Common myeloid progenitor, CD34-positive (primary cell): ENCODE measurements at regions not wholly inside any gene's neighbourhood (a gene's known extent, or its start where the extent isn't known, plus 50 kb on each side); places are given as distances from the start of the nearest gene placed in this dataset.

Experiments used
- CTCF ChIA-PET: fragments of 350-600 bp; sonication (Branson Sonifier 250); formaldehyde crosslinking; loops from one replicate; lab custom pipeline; 2021; ENCODE audit warnings: antibody characterized with exemption; lab: Charles Lee
- POLR2A ChIA-PET: fragments of 350-600 bp; sonication (Branson Sonifier 250); formaldehyde crosslinking; loops from one replicate; lab custom pipeline; 2021; ENCODE audit warnings: antibody characterized with exemption; lab: Charles Lee
- DNase-seq, 3 donors: peaks; one replicate each; pipeline versions ENCODE4 v3.0.0 to v3.0.0-alpha.2; 2013
- H3K27ac ChIP-seq, 2 experiments: 1 replicate in 1 of 2; 2 replicates in 1 of 2; pipeline ENCODE4 v1.7.0; 2013; ENCODE audit warnings: inconsistent platforms in 2 of 2, low read length in 2 of 2, mild to moderate bottlenecking in 2 of 2, low read depth in 1 of 2, moderate library complexity in 1 of 2; ENCODE audit not compliant: severe bottlenecking in 2 of 2, insufficient read depth in 1 of 2, poor library complexity in 1 of 2
- H3K27me3 ChIP-seq, 5 experiments: replicated peaks in 2 of 5; 1 replicate in 3 of 5; 2 replicates in 2 of 5; pipeline versions ENCODE4 v1.6.1 to v1.7.0; 2013; ENCODE audit warnings: low read length in 4 of 5, mild to moderate bottlenecking in 2 of 5, moderate library complexity in 2 of 5, inconsistent platforms in 1 of 5; ENCODE audit not compliant: insufficient read depth in 5 of 5, control insufficient read depth in 4 of 5
- H3K36me3 ChIP-seq, 4 experiments: 1 replicate in 2 of 4; 2 replicates in 2 of 4; pipeline versions ENCODE4 v1.6.1 to v1.7.0; 2013; ENCODE audit warnings: low read length in 3 of 4, control low read depth in 1 of 4, mild to moderate bottlenecking in 1 of 4; ENCODE audit not compliant: control insufficient read depth in 4 of 4, insufficient read depth in 4 of 4
- H3K4me1 ChIP-seq, 4 experiments: 1 replicate in 3 of 4; 2 replicates in 1 of 4; pipeline versions ENCODE4 v1.6.1 to v1.7.1; 2013; ENCODE audit warnings: low read length in 3 of 4, mild to moderate bottlenecking in 3 of 4, control low read depth in 1 of 4, inconsistent platforms in 1 of 4, moderate library complexity in 1 of 4; ENCODE audit not compliant: control insufficient read depth in 4 of 4, insufficient read depth in 4 of 4; ENCODE audit errors: control extremely low read depth in 1 of 4
- H3K4me3 ChIP-seq, 7 experiments: 1 replicate in 4 of 7; 2 replicates in 3 of 7; pipeline versions ENCODE4 v1.5.1 to v1.7.0; 2013; ENCODE audit warnings: mild to moderate bottlenecking in 7 of 7, low read length in 6 of 7, moderate library complexity in 6 of 7, inconsistent platforms in 2 of 7, low read depth in 2 of 7, control low read depth in 1 of 7; ENCODE audit not compliant: insufficient read depth in 4 of 7, control insufficient read depth in 1 of 7; ENCODE audit errors: extremely low read depth in 1 of 7
- H3K9me3 ChIP-seq, 5 experiments: 1 replicate in 4 of 5; 2 replicates in 1 of 5; pipeline versions ENCODE4 v1.6.1 to v1.7.1; 2013; ENCODE audit warnings: low read length in 4 of 5, mild to moderate bottlenecking in 2 of 5, inconsistent platforms in 1 of 5, low read depth in 1 of 5, moderate library complexity in 1 of 5; ENCODE audit not compliant: control insufficient read depth in 4 of 5, insufficient read depth in 2 of 5; ENCODE audit errors: control extremely low read depth in 1 of 5
- WGBS: methylation state at CpG from one replicate; pipeline ENCODE4 v1.1.5; 2013; ENCODE audit not compliant: insufficient coverage; 5-methylcytosine and 5-hydroxymethylcytosine counted together

DNA sequence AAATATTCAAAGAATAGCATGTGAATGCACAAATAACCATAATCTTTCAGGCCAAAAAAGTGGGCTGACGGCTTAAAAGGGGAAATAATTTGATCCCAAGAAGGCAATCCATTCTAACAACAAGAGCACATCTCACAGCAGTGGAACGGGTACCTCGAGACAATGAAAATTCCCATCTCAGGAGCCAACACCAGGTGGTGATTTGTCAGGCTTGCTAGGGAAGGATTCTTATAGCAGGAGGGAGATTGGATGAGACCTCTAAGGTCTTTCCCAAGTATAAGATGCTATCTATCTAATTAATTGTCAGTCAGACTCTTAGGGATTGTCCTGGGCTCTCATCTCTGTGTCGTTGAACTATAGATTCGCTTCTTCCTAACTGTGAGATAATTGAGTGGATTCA is 284.0 kb downstream of the ETS1 start:
- POLR2A ChIA-PET = no interaction called here
- no peak for DNase-seq
- H3K27me3 ChIP-seq = no peaks in the 10 kb centered on the region
- no peaks in the 10 kb centered on the region for H3K36me3 ChIP-seq
- CTCF ChIA-PET = interaction anchor here (0.6 to 1.3 kb wide), 4 partner anchors 15 to 327 kb away, joined by 3 read pairs; no protein-coding TSS in a partner anchor
- no peaks in the 10 kb centered on the region for H3K9me3 ChIP-seq
- no peak overlapping the region for H3K27ac ChIP-seq
- WGBS = 80% methylated on average over 1 of the region's 5 CpGs
- H3K4me1 ChIP-seq = peaks cover 0 to 14% (median 3%) of the 10 kb centered on the region in 4 experiments
- no peak overlapping the region for H3K4me3 ChIP-seq

DNA sequence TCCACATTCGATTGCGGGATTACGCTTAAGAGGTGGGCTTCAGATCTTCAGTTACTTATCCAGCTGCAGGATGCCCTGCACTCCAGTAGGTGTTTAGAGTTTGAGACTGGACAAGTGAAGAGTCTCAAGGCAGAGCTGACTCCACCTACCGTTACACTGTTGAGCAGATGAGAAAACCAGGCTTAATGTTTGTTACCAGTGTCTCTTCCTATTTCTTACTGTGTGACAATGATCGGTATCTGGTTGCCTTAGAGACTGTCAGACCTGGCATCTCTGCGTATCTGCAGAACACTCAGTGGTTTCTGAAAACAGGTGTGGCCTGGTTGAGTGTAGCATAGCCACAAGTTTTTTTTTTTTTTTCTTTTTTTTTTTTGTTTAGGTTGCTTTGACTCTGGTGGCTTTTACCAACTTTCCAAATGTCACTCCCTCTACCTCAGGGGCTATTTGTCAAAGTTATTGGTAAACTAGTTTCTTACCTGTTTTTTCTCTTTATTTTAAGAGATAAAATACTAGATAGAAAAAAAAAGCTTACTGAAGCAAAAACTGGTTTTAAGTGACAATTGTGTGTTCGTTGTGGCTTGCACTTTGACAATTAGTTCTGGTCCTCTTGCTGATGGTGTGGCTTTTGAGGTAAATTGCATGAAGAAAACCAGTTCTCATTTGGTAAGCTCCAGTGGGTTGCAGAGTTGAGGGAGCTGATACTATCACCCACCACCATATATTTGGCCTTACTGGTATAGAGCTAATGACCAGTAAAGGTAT is 284.8 kb downstream of the ETS1 start:
- POLR2A ChIA-PET = interaction anchor here (0.8 kb wide), 1 partner anchor 423 kb away, joined by 3 read pairs; no protein-coding TSS in a partner anchor
- H3K4me1 ChIP-seq = peaks cover 0 to 14% (median 3%) of the 10 kb centered on the region in 4 experiments

DNA sequence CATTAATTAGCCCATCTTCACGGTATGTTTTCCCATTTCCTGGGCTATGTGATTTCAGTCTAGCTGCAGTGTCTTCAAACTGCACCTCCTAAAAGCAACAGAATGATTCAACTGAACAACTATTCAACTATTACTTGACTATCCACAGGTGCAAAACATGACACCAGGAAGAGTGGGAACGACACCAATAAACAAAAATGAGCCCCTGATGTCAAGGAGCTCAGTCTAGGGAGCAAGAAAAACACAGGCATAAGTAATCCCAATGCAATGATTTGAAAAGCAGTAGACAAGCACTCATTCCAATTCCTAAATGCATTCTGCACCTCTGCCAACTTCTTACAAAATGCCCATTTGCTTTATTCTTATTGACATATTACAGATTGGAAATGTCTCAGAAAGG is 285.6 kb downstream of the ETS1 start:
- CTCF ChIA-PET = interaction anchor here (1.0 to 1.4 kb wide), 8 partner anchors 10 to 329 kb away, joined by 3 to 8 read pairs (median 3); no protein-coding TSS in a partner anchor
- DNase-seq = no peak
- no peaks in the 10 kb centered on the region for H3K9me3 ChIP-seq
- H3K4me3 ChIP-seq = no peak overlapping the region
- H3K36me3 ChIP-seq = no peaks in the 10 kb centered on the region
- POLR2A ChIA-PET = interaction anchor here (0.8 kb wide), 1 partner anchor 424 kb away, joined by 3 read pairs; no protein-coding TSS in a partner anchor
- 86% methylated on average over 2 of the region's 2 CpGs for WGBS
- no peak overlapping the region for H3K27ac ChIP-seq
- H3K27me3 ChIP-seq = no peaks in the 10 kb centered on the region
- H3K4me1 ChIP-seq = peaks cover 0 to 14% (median 3%) of the 10 kb centered on the region in 4 experiments

More for the DNA sequence above, 284.8 kb downstream of the ETS1 start:
- DNase-seq = peak; percentile 54 to 90 (median 85)
- CTCF ChIA-PET = interaction anchor here (0.7 to 1.4 kb wide), 8 partner anchors 10 to 328 kb away, joined by 3 to 8 read pairs (median 3); no protein-coding TSS in a partner anchor
- H3K4me3 ChIP-seq = no peak overlapping the region
- 30% methylated on average over 1 of the region's 7 CpGs for WGBS
- H3K27ac ChIP-seq = no peak overlapping the region
- H3K36me3 ChIP-seq = no peaks in the 10 kb centered on the region
- H3K9me3 ChIP-seq = no peaks in the 10 kb centered on the region
- H3K27me3 ChIP-seq = no peaks in the 10 kb centered on the region

DNA sequence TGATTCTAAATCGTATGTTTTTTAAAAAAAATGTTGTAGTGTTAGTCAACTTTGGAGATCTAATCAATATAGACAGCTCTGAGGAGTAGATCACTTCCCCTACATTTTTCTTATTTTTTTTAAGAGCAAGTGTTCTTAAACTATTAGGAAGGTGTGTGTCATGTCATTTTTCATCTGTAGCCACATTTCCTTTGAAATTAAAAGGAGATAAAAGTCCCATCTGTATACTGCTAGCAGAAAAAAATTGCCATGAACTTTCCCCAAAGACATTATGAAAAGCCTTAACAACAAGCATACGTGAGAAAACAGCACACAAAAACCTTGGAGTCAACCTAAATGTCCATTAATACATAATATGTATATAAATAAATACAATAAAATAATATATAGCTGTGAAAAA is 286.6 kb downstream of the ETS1 start:
- CTCF ChIA-PET = interaction anchor here (1.2 to 1.9 kb wide), 4 partner anchors 10 to 22 kb away, joined by 3 to 8 read pairs (median 5); no protein-coding TSS in a partner anchor
- POLR2A ChIA-PET = no interaction called here
- Histone ChIP-seq H3K9me3 (no peaks in the 10 kb centered on the region), H3K4me3 (no peak overlapping the region), H3K36me3 (no peaks in the 10 kb centered on the region), H3K27ac (no peak overlapping the region), H3K4me1 (peaks cover 0 to 14% (median 3%) of the 10 kb centered on the region in 4 experiments), H3K27me3 (no peaks in the 10 kb centered on the region)
- no peak for DNase-seq
- WGBS = no CpG with 5 or more reads among the region's 2 CpGs

DNA sequence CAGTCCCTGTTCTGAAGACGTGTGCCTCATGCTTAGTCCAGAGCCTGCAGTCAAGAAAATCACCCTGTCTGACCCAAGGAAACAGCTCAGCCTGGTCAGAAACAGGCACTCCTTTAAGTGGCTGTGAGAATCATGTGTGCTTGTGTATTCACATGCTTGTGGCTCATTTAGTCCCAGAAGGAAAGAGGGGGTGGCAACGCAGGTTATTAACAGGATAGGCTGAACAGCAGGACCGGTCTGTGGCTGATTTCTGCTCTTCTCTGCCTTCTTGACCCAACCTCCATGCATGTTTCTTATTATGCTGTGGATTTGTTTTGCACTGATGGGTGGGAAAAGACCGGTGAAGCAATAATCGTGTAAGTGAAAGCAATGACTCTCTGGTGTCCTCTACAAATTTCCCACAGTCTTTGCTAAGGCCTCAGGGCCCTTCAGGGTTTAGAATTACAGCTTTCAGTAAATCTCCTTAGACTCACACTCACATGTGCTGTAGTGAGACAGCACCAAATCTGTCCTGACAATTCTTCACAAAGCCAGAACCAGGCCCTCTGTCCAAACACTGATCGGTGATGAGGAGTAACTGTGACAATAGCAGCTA is 288.1 kb downstream of the ETS1 start:
- Histone ChIP-seq H3K36me3 (no peaks in the 10 kb centered on the region), H3K4me1 (peaks cover 0 to 14% (median 5%) of the 10 kb centered on the region in 4 experiments), H3K27me3 (no peaks in the 10 kb centered on the region), H3K4me3 (no peak overlapping the region), H3K9me3 (no peaks in the 10 kb centered on the region), H3K27ac (no peak overlapping the region)
- DNase-seq = no peak
- WGBS = 92% methylated on average over 5 of the region's 6 CpGs
- CTCF ChIA-PET = interaction anchor here (1.1 to 1.9 kb wide), 3 partner anchors 9 to 333 kb away, joined by 3 to 6 read pairs (median 3); no protein-coding TSS in a partner anchor
- POLR2A ChIA-PET = no interaction called here

DNA sequence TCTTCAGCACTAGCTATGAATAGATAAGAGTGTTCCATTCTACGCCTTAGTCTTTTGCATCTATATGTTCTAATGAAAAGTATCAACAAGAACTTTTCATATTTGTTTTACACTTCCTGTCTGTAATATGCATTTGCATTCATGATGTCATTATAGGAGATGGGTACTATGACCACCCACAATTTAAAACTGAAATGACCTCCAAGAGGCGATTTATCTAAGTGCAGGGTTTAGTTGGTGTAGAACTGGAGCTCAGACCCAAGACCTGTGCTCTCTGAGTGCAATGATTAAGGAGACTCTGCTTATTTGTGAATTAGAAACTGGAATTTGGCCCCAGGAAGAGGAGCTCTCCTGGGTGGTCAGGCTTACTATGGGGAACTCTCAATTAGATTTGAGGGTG is 289.1 kb downstream of the ETS1 start:
- no CpG with 5 or more reads among the region's 2 CpGs for WGBS
- peaks cover 0 to 13% (median 5%) of the 10 kb centered on the region in 4 experiments for H3K4me1 ChIP-seq
- DNase-seq = no peak
- H3K27ac ChIP-seq = no peak overlapping the region
- no peak overlapping the region for H3K4me3 ChIP-seq
- no peaks in the 10 kb centered on the region for H3K36me3 ChIP-seq
- ChIA-PET CTCF (interaction anchor here (1.1 to 1.3 kb wide), 2 partner anchors 20 to 141 kb away, joined by 5 read pairs; no protein-coding TSS in a partner anchor), POLR2A (no interaction called here)
- H3K27me3 ChIP-seq = no peaks in the 10 kb centered on the region
- no peaks in the 10 kb centered on the region for H3K9me3 ChIP-seq
